GM19468 (cell line): ENCODE measurements at regions not wholly inside any gene's neighbourhood (a gene's known extent, or its start where the extent isn't known, plus 50 kb on each side); places are given as distances from the start of the nearest gene placed in this dataset.
"Not testable (repeated sequence)": the region's sequence is repeated elsewhere in the genome, so short reads cannot be mapped to it uniquely, and the experiment has no call there.

Experiments used
- ATAC-seq: cut with Tn5 transposase; IDR thresholded peaks from one replicate; pipeline ENCODE4 v1.9.1; 2021; ENCODE audit warnings: mild to moderate bottlenecking, moderate library complexity, moderate number of reproducible peaks; ENCODE audit not compliant: unreplicated experiment; ENCODE audit errors: extremely low read depth

DNA sequence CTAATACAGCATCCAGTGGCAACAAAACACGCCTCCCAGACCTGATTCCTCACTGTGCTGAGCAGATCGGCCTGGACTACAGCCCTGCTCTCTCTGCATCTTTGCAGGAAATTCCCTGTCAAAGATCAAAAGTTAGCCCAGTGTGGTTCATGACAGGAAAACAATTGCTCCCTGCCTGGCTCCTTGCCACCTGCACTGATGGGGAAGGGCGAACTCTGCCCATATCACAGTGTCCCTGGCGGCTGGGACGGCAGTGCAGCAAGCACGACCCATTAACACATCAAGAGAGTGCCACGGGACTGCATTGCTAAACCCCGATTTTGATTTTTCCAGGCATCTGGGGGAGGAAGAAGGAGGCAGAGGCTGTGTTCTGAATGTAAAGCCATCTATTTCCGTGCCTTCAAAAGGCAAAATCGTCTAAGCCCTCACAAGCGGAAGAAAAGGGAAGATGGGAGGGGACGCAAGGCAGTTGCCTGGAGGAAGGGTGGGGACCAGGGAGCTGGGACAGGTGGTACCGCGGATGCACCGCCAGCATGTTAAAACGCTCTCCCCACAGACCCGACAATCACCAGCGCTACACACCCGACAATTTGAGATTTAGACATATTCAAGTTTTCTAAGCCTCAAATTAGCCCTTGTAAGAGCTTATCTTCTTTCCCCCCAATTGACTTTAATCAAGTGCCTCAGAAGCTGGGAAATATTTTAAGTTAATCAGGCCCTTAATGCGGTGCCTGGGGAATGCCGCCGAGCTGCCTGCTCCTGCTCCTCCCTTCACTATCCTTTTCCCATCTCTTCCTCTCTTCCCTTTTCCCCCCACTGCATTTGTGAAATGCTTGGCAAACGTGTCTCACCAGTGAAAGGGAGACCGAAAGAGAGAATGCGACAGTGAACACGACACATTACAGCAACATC is 238.8 kb upstream of the CDH5 start:
- no peak for ATAC-seq

DNA sequence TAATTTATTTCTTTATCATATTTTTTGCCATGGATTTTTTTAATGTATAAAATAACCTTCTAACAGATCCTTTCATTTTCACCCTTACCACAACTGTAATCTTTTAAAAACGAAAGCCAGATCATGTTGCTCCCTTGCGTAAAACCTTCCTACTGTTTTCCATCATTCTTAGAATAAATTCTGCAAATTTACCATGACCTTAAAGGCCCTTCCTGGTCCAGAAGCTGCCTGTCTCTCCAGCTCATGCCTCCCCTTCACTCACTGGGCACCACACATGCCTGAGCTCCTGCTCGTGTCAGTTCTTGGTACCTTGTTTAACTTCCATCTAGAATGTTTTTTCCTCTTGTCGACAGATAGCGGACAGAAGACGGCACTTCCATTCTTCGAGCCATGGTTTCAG is 245.0 kb upstream of the CDH5 start:
- ATAC-seq, result no peak

DNA sequence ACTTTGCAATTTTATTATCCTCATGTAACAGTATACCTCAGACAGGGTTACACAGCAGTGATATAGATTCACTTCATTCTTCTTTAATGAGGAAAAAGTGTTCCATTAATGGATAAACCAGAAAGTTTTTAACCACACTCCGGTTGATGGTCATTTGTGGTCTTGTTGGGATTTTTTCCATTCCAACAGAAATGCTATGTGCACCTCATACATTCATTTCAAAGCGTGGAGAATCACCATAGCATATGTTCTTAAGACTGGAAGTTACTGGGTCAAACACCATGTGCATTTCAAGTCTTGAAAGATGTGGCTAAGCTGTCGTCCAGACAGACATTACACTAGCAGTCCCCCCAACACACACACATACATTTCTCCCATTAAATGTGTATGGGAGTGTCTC is 245.8 kb upstream of the CDH5 start:
- ATAC-seq, result no peak

DNA sequence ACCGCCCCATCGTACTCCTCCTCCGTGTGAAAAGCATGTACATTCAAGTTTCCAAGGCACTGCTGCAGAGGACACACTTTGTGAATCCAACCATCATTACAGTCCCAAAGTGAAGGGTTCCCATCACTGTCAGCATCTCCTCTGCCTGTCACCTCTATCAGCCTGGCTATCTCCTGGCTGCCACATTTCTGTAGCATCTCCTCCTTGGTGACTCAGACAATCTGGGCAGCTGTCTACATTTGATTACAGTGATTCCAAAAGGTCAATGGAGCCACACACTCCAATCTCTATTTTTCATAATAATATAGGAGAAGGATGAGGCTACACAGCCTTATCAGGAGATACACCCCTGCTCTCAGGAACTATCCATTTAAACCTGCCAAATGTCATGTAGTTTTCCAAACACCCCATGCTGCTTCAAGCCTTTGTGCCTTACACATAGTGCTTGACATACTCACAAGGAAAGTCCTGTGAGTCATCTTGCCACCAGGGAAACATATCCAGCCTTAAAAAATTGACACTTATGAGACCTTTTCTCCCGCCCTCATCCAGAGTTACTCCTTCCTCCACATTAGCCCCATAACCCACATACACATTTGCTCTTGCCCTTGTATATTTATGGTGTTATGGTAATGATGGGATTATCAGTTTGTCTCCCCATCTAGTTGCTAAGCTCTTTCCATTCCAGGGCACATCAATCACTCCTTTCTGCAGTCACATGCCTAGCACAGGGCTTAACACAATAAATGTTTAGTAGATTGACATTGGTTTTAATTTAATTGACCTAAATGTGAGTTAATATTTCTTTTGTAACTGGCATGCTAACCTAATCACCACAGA is 250.1 kb upstream of the CDH5 start:
- no peak for ATAC-seq

DNA sequence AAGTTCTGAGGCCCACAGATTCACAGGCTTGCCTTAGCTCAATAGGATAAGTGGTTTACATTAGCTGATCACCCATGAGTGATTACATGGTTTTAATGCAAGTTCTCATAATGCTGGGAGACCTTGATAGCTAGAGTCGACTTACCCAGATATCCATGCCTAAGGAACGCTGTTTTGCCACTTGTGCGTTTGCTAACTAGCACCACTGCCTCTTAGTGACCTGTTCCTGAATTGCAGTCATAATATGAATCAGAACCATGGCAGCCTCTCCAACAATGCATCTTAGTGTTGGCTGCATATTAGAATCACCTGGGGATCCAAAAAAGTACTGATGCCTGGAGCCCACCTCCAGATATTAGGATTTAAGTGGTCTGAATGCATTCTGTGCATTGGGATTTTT is 251.1 kb upstream of the CDH5 start:
- no peak for ATAC-seq

DNA sequence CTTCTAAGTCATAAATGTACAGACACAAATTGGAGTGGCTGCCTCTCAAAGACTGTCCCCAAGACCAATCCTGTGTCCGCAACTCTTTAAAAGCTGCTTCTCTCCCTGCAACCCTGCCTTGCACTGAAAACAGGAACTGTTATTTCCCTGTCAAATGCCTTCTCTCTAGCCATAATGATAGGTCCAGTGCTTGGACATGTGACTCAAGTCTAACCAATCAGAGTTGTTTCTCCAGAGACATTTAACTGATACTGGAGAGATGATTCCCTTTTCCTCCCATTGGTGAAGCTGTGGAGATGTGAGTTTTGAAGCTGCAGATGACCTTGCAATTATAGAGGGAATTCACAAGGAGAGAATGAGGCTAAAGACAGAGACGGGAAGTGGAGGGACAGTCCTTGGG is 253.3 kb upstream of the CDH5 start:
- no peak for ATAC-seq

DNA sequence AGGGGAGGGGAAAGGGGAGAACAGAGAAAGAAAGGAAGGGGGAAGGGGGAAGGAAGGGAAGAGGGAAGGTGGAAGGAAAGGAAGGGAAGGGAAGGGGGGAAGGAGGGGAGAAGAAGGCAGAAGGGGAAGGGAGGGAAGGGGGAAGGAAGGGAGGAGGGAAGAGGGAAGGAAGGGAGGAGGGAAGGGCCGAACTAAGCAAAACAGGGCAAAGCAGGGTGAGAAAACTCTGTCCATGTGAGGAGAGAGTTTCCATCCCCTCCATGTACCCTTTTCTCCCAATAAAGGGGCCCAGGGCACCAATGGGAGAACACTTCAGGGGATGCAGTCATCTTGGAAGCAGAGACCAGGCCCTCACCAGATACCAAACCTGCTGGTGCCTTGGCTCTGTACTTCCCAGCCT is 256.8 kb upstream of the CDH5 start:
- ATAC-seq, result no peak

DNA sequence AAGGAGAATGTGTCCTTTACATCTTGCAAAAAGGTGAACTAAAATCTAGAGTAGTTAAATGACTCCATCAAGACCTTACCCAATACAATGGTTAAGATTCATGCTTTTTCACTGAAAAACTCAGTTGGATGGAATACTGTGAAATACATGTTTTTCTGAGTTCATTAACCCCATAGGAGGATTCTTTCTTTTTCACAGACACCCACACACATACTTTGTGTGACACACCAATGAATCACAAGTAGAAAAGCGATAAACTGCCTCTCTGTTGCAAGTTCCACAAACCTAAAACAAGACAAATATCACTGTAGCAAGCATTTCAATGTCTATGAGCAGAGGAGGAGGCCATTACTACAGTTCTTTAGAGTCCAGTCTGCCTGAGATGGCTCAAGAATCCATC is 258.8 kb upstream of the CDH5 start:
- ATAC-seq, result no peak

DNA sequence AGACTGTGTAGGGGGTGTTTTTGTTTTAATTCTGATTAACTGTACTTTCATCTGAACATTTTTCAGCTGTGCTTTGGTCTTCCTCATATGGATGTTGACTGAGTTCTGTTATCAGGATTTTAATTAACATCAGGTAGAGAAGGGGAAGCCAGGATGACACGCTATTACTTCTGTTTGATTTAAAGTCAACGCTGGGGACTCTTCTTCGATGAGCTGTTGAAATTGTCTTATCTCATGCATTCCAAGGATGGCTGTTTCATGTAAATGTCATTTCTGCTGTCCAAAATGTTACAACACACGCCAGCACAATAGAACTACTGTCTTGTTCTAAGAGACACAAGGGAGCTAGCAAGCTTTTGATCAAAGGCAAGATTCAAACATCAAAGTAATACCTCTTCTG is 263.3 kb upstream of the CDH5 start:
- ATAC-seq, result no peak

DNA sequence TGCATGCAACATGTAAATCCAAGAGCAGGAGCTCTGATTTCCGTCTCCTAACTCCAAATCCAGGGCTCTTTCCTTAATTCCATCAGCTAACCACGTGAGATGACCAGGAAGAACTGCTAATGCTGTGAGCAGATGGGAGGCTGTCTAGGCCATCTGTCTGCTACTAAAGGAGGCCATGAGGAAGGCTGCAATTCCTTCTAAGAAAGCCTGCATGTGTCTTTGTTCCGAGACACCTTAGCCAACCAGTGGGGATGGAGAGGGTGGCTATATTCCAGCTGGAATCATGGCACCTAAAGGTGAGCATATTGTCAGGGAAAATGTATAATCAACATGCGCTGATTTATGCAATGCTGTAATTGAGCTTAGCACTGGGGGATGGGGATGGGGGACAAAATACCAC is 267.2 kb upstream of the CDH5 start:
- no peak for ATAC-seq

DNA sequence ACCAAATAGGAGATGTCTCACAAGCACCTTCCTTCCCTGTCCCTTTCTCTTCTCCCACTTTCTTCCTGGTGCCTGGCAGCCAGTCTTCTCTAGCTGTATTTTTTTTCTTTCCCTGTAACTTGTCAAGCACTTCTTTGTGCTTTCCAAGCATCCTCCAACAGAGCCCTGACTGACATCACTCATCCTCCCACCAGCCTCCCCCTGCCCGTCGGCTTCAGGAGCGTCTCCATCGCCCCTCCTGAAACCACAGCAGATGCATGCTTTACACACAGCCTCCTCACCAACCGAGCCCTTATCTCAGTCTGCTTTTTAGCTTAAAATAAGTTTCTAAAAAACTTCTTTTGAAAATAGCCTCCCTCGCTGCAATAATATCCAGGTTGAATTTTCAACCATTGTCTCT is 268.7 kb upstream of the CDH5 start:
- ATAC-seq, result no peak

DNA sequence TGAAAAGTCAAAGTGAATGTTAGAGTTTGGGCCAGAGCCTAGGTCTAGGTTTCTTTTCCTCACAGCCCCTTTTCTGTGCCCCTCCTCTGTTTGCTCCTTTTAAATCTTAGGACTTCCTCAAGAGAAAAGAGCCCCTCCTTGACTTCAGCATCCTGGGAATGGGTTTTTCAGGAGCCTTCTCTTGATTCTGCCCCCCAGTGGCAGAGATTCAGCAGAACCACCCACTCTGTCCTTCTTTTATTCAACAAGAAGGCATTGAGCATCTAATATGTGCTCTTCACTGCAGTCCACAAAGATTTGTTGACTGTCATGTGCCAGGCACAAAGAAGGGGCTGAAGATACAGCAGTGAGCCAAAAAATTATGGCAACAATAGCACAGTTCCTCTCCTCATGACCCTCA is 270.8 kb upstream of the CDH5 start:
- ATAC-seq, result no peak

DNA sequence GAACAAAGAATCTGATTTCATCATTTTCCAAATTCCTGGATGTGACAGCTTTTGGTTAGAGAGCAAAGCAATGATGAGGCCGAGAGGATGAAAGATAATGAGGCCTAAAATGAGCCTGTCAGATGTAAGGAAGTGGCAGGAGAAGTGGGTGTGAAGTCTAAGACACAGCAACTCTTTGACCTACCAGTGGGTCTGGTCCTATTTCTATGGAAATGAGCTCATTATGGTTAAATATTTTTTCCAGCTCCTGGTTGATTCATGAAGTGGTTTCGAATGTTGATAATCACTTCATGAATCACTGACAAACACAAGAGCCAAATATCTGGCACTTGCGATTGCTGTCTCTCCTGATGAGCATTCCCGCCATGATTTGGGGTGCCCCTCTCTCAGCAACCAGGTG is 273.3 kb upstream of the CDH5 start:
- ATAC-seq, result no peak

DNA sequence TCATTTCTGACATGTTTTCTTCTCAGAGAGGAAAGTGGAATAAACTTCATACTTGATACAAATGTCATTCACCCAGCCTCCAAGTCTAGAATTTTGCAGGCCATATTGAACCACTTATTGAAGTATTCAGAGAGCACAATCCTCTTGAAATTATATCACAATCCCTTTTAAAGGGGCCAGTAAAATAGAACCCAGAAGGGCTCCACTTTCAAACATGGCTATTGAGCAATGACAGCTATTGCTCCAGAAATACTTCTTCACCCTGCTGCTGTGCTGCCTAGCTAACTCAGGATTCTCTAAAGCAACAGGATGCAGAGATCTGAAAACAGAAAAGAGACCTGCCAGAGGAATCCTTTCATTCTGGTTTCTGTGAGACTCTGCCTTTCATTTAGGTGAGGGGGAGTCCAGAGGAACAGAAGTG is 275.0 kb upstream of the CDH5 start:
- ATAC-seq, result no peak

DNA sequence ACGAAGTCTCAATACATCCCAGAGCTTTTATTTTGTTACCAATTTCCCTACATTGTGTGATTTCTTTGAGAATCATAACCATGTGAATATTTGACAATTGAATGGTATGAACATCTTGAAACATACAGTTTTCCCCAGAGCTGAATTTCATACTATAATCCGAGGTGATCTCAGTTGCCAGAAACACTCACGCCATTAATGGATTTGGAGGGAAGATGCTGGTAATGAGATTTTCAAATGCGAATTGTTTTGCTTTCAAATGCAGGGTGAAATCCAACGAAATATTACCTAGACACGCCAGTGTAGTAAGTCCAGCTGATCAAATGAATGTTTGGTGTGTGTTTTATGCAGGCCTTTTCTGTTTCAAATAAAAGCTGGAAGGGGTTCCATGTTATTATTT is 277.8 kb upstream of the CDH5 start:
- no peak for ATAC-seq

DNA sequence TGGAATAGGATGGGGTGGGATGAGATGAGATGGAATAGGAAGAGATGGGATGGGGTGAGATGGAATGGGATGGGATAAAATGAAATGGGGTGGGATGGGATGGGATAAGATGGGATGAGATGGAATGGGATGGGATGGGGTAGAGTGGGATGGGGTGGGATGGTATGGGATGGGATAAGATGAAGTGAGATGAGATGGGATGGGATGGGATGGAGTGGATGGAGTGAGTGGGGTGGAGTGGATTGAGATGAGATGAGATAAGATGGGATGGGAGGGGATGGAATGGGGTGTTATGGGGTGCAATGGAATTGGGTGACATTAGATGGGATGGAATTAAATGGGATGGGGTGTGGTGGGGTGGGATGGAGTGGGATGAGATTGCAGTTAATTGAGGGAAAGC is 279.2 kb upstream of the CDH5 start:
- no peak for ATAC-seq

DNA sequence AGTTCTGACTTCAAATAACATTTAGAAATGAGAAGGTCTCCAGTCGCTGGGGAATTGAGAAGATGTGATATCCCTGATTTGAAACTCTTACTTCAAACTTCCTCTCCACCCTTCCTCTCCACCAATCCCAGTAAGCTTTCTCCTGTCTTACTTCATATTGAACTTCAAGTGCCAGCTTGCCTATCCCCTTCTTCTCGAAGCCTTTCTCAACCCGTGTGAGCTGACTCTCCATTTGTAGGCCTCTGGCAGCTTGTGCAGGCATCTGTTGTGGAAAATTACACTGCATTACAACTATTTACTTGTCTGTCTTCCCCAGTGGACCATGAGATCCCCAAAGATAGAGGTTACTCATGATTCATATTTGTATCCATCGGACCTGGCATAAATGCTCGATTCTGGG is 280.8 kb upstream of the CDH5 start:
- no peak for ATAC-seq

DNA sequence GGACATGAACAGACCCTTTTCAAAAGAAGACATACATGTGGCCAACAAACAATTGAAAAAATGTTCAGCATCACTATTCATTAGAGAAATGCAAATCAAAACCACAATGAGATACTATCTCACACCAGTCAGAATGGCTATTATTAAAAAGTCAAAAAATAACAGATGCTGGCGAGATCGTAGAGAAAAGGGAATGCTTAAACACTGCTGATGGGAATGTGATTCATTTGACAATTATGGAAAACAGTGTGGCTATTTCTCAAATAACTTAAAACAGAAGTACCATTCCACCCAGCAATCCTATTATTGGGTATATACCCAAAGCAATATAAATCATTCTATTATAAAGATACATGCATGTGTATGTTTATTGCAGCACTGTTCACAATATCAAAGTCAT is 281.8 kb upstream of the CDH5 start:
- ATAC-seq, result not testable (repeated sequence)

DNA sequence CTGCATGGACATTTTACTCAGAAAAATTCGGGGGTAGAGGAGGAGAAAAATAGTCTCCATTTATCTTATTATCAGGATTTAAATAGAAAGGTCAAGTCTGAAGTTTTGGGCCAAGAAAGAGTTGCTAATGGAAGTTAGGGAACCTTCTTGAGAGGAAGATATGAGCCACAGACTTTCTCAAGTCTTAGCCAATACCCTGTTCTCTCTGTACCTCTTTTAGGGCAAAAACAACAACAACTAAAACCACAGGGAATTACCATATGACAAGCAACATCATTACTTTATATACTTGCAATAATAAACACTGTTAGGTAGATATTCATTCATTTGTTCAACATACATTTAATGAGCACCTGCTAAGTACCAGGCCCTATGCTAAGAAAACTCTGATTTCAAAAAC is 282.2 kb upstream of the CDH5 start:
- ATAC-seq, result no peak

DNA sequence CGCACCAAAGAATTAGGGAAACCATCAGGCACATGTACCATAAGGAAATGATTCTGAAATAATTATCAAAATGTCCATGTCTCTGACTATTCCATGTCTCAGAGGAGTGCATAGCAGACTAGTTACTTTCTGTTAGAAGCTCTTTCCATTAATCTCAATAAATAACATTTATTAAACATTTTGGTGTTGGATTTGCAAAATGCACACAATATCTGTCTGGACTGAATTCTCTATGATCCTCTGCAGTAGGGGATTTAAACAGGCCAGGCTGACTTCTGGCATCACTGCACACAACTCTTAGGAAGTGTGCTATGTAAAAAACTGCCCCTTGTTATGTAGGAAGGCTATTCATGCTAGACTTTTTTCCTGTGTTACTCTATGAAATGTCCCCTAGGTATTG is 283.3 kb upstream of the CDH5 start:
- no peak for ATAC-seq

DNA sequence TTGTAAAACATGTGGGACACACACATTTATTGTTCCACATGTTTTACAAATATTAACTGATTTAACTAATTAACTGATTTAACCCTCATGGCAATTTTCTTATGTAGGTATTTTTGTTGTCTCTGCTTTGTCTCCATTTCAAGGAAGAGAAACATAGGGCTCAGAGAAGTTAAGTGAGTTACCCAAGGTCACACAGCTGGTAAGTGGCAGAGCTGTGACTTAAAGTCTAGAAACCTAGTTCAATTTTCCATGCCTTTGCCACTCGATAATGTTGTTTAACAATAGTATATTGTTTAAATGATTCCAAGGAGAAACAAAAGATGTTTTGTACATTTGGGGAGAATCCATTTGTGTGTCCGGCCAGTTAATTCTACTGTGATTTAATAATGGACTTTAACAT is 284.1 kb upstream of the CDH5 start:
- ATAC-seq, result no peak
